MM.1S (cell line): ENCODE measurements at regions not wholly inside any gene's neighbourhood (a gene's known extent, or its start where the extent isn't known, plus 50 kb on each side); places are given as distances from the start of the nearest gene placed in this dataset.

Experiments used
- DNase-seq: peaks from one replicate; pipeline ENCODE4 v3.0.0-alpha.2; 2015
- H2AFZ ChIP-seq: fragments of 300-600 bp; sonication (generic); 2 replicates; pipeline ENCODE4 v1.6.0; 2016; ENCODE audit warnings: antibody characterized with exemption, low read length
- H3F3A ChIP-seq: fragments of 300-600 bp; sonication (generic); 2 replicates; pipeline ENCODE4 v1.6.1; 2016; ENCODE audit warnings: mild to moderate bottlenecking, antibody characterized with exemption, low read length, moderate library complexity, mixed read lengths; ENCODE audit not compliant: insufficient read depth
- H3K27ac ChIP-seq: fragments of 300-600 bp; sonication (generic); 2 replicates; pipeline ENCODE4 v1.5.1; 2016; ENCODE audit warnings: mild to moderate bottlenecking, low read length
- H3K27me3 ChIP-seq: fragments of 300-600 bp; sonication (generic); replicated peaks from 2 replicates; pipeline ENCODE4 v1.6.0; 2016; ENCODE audit warnings: low read length; ENCODE audit not compliant: insufficient read depth
- H3K36me3 ChIP-seq: fragments of 300-600 bp; sonication (generic); replicated peaks from 2 replicates; pipeline ENCODE4 v1.6.1; 2016; ENCODE audit warnings: mild to moderate bottlenecking, low read length, mixed read lengths; ENCODE audit not compliant: insufficient read depth
- H3K4me1 ChIP-seq: fragments of 300-600 bp; sonication (generic); 2 replicates; pipeline ENCODE4 v1.6.1; 2016; ENCODE audit warnings: low read length, mixed read lengths
- H3K4me2 ChIP-seq: fragments of 300-600 bp; sonication (generic); 2 replicates; pipeline ENCODE4 v1.6.0; 2016; ENCODE audit warnings: low read depth, low read length
- H3K4me3 ChIP-seq: fragments of 300-600 bp; sonication (generic); 2 replicates; pipeline ENCODE4 v1.5.1; 2016; ENCODE audit warnings: low read length, mixed read lengths
- H3K79me2 ChIP-seq: fragments of 300-600 bp; sonication (generic); 2 replicates; pipeline ENCODE4 v1.6.1; 2016; ENCODE audit warnings: mixed run types, low read length, mixed read lengths
- H3K9ac ChIP-seq: fragments of 300-600 bp; sonication (generic); 2 replicates; pipeline ENCODE4 v1.6.1; 2016; ENCODE audit warnings: low read length, mixed read lengths
- H3K9me2 ChIP-seq: fragments of 300-600 bp; sonication (generic); replicated peaks from 2 replicates; pipeline ENCODE4 v1.6.1; 2016; ENCODE audit warnings: mild to moderate bottlenecking, low read length, mixed read lengths; ENCODE audit not compliant: insufficient read depth
- H3K9me3 ChIP-seq: fragments of 300-600 bp; sonication (generic); replicated peaks from 2 replicates; pipeline ENCODE4 v1.6.1; 2016; ENCODE audit warnings: mild to moderate bottlenecking, low read length, mixed read lengths; ENCODE audit not compliant: insufficient read depth
- H4K20me1 ChIP-seq: fragments of 300-600 bp; sonication (generic); 2 replicates; pipeline ENCODE4 v1.6.1; 2016; ENCODE audit warnings: mild to moderate bottlenecking, low read length, moderate library complexity, mixed read lengths; ENCODE audit not compliant: insufficient read depth
- EZH2 ChIP-seq: fragments of 300-600 bp; sonication (generic); optimal IDR thresholded peaks from 2 replicates; pipeline ENCODE3; 2017; ENCODE audit warnings: low read depth, mild to moderate bottlenecking, antibody characterized with exemption, low read length, mixed read lengths
- EZH2phosphoT487 ChIP-seq: fragments of 300-600 bp; sonication (generic); IDR thresholded peaks from 2 replicates; pipeline ENCODE4 v1.6.1; 2018; ENCODE audit warnings: antibody characterized with exemption, low read length
- TF ChIP-seq, protein P1 (sequence below): fragments of 300-600 bp; sonication (generic); IDR thresholded peaks from 2 replicates; pipeline ENCODE4 v1.5.1; 2016; ENCODE audit warnings: antibody characterized with exemption, low read length, mixed read lengths

DNA sequence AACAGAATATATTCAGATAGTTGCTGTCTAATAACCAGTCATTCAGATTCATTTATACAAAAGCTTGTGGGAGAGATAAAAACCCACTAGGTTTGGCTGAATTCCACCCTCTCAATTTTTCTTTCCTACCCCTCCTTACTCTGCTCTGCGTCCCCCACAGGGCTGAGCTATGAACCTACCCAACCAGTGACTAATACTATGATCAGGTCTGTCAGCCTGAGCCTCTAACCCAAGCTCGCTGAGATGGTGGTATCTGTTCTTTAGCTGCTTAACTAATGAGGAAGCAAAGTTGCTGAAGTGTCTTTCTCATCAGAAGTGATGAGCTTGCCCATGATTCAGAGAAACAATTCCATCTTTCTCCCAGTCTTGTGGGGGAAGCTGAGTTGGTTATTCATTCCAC lies 248.7 kb upstream of the GPR26 start:
- Histone ChIP-seq H2AFZ (no peak overlapping the region), H3K9me2 (no peaks in the 10 kb centered on the region), H3K27me3 (no peaks in the 10 kb centered on the region), H3K79me2 (no peaks in the 10 kb centered on the region), H3K36me3 (no peaks in the 10 kb centered on the region), H3F3A (no peaks in the 10 kb centered on the region), H3K4me1 (no peaks in the 10 kb centered on the region), H3K9ac (no peak overlapping the region), H3K4me2 (no peak overlapping the region), H3K9me3 (no peaks in the 10 kb centered on the region), H3K27ac (no peak overlapping the region), H4K20me1 (no peaks in the 10 kb centered on the region), H3K4me3 (no peak overlapping the region)
- TF ChIP-seq EZH2phosphoT487, result no peak
- TF ChIP-seq, protein P1, sequence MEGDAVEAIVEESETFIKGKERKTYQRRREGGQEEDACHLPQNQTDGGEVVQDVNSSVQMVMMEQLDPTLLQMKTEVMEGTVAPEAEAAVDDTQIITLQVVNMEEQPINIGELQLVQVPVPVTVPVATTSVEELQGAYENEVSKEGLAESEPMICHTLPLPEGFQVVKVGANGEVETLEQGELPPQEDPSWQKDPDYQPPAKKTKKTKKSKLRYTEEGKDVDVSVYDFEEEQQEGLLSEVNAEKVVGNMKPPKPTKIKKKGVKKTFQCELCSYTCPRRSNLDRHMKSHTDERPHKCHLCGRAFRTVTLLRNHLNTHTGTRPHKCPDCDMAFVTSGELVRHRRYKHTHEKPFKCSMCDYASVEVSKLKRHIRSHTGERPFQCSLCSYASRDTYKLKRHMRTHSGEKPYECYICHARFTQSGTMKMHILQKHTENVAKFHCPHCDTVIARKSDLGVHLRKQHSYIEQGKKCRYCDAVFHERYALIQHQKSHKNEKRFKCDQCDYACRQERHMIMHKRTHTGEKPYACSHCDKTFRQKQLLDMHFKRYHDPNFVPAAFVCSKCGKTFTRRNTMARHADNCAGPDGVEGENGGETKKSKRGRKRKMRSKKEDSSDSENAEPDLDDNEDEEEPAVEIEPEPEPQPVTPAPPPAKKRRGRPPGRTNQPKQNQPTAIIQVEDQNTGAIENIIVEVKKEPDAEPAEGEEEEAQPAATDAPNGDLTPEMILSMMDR, result no peak
- TF ChIP-seq EZH2, result no peak
- DNase-seq, result no peak

- no peaks in the 10 kb centered on the region for H3K9me2 ChIP-seq
- no peaks in the 10 kb centered on the region for H3K36me3 ChIP-seq
- H3K27me3 ChIP-seq, result no peaks in the 10 kb centered on the region
- no peak overlapping the region for H3K4me2 ChIP-seq
- no peak overlapping the region for H2AFZ ChIP-seq
- no peaks in the 10 kb centered on the region for H3K4me1 ChIP-seq
- H3K27ac ChIP-seq, result no peak overlapping the region
- H4K20me1 ChIP-seq, result no peaks in the 10 kb centered on the region
- TF ChIP-seq, protein P1, result no peak
- TF ChIP-seq EZH2 (no peak), EZH2phosphoT487 (no peak)
- DNase-seq, result no peak
- H3F3A ChIP-seq, result no peaks in the 10 kb centered on the region
- no peak overlapping the region for H3K4me3 ChIP-seq
- H3K9ac ChIP-seq, result no peak overlapping the region
- no peaks in the 10 kb centered on the region for H3K79me2 ChIP-seq
- H3K9me3 ChIP-seq, result no peaks in the 10 kb centered on the region
Measured at GRCh38 chr10:123421461-123421860, 244.7 kb upstream of the GPR26 start.

DNA sequence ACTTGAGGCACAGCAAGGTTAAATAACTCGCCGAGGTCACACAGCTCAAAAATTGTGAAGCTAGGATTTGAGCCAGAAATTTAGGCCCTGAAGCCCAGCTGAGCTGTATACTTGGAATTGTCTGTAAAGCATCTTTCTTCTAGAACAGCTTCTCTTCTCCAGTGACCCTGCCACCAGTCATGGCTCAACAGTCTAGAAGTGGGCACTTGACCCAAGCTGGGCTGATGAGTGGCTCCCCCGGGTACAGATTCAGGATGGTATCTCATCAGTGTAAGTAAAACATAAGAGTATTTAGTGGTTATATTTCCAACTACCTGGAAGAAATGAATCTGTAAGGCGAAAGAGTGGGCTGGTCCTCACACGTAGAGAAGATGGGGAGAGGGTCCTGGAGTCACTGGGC lies 243.9 kb upstream of the GPR26 start:
- no peak overlapping the region for H3K4me2 ChIP-seq
- no peaks in the 10 kb centered on the region for H3K9me2 ChIP-seq
- H3F3A ChIP-seq, result no peaks in the 10 kb centered on the region
- H3K9me3 ChIP-seq, result no peaks in the 10 kb centered on the region
- no peak for TF ChIP-seq EZH2
- no peak for TF ChIP-seq EZH2phosphoT487
- TF ChIP-seq, protein P1, result no peak
- no peak overlapping the region for H3K27ac ChIP-seq
- DNase-seq, result no peak
- H3K4me3 ChIP-seq, result no peak overlapping the region
- H3K79me2 ChIP-seq, result no peaks in the 10 kb centered on the region
- H3K36me3 ChIP-seq, result no peaks in the 10 kb centered on the region
- H3K27me3 ChIP-seq, result no peaks in the 10 kb centered on the region
- no peaks in the 10 kb centered on the region for H3K4me1 ChIP-seq
- H4K20me1 ChIP-seq, result no peaks in the 10 kb centered on the region
- no peak overlapping the region for H3K9ac ChIP-seq
- H2AFZ ChIP-seq, result no peak overlapping the region
